Motor neuron (in vitro differentiated cells): ENCODE measurements at regions not wholly inside any gene's neighbourhood (a gene's known extent, or its start where the extent isn't known, plus 50 kb on each side); places are given as distances from the start of the nearest gene placed in this dataset.
"Not testable (repeated sequence)": the region's sequence is repeated elsewhere in the genome, so short reads cannot be mapped to it uniquely, and the experiment has no call there.

Source experiments
- ATAC-seq, 8 experiments: fragments of 200-7000 bp; cut with Tn5 transposase; replicated peaks in 6 of 8; 2 replicates each; pipeline ENCODE4 v1.8.0; 2021; ENCODE audit warnings: mild to moderate bottlenecking in 8 of 8, moderate library complexity in 8 of 8
- H3K27ac ChIP-seq, 2 donors: fragments of 250-450 bp; sonication (Bioruptor Pico); 2 replicates each; pipeline ENCODE4 v1.9.0; 2021; ENCODE audit warnings: antibody characterized with exemption in 2 of 2, mild to moderate bottlenecking in 2 of 2, moderate library complexity in 1 of 2
- H3K4me1 ChIP-seq, 2 donors: fragments of 250-450 bp; sonication (Bioruptor Pico); replicated peaks in 1 of 2; 2 replicates each; pipeline ENCODE4 v1.6.1; 2021; ENCODE audit warnings: antibody characterized with exemption in 2 of 2, mild to moderate bottlenecking in 2 of 2, moderate library complexity in 1 of 2
- H3K4me3 ChIP-seq, 5 donors: fragments of 250-450 bp; sonication (Bioruptor Pico); 2 replicates each; pipeline ENCODE4 v1.9.0; 2021; ENCODE audit warnings: antibody characterized with exemption in 5 of 5, mild to moderate bottlenecking in 5 of 5, moderate library complexity in 4 of 5
- WGBS, 10 experiments: fragments of 450-650 bp; shearing (Covaris generic); methylation state at CpG; one replicate each; pipeline ENCODE4 v1.0.0; 2022; 5-methylcytosine and 5-hydroxymethylcytosine counted together
- in situ Hi-C, 9 experiments: fragments of 400-800 bp; cut with MboI; loops; one replicate each; pipeline ENCODE4 v1.15.0; 2021; ENCODE audit warnings: low sequenced_read_pairs in 9 of 9, low pct_unique_long_range_greater_than_20kb in 2 of 9; ENCODE audit not compliant: unreplicated experiment in 9 of 9

DNA sequence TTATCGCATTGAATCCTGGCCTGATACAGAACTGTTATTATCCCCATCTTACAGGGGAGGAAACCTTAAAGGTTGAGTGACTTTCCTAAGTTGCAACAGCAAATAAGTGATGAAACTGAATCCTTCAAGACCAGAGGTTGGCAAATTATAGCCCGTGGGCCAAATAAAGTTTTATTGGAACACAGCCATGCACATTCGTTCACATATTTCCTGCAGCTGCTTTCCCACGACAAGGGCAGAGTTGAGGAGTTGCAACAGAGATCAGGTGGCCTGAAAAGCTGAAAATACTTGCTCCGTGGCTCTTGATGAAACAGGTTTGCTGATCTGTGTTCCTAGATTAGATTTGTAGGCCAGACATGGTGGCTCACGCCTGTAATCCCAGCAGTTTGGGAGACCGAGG lies 126.7 kb downstream of the PHETA1 start:
- in situ Hi-C loops, result no loop called here
- Histone ChIP-seq H3K27ac (no peak overlapping the region), H3K4me3 (no peak overlapping the region), H3K4me1 (no peaks in the 10 kb centered on the region)
- ATAC-seq, result no peak
- 12 to 100% (median 90%) methylated on average over 1 to 7 of the region's 7 CpGs; no CpG with 5 or more reads in 2 of the 10 experiments for WGBS, 10 experiments

DNA sequence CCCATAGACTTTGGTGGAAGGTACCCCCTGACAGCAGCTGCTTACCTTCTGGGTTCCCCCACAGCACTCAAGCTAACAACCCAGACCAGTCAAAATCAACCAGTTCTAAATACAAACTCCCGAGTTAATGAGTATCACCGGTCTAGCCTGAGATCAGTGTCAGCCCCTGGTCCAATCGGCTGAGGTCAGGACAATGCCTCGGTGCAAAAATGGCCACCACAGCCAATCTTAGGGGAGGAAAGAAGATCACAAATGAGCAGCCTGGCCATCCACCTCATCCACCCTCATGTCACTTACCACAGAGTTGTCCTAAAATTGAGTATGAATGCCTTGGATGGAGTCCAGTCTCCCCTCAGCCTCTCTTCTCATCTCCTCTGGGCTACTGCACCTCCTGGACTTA lies 128.5 kb downstream of the PHETA1 start:
- 17 to 93% (median 67%) methylated on average over 1 to 3 of the region's 4 CpGs; no CpG with 5 or more reads in 5 of the 10 experiments for WGBS, 10 experiments
- Histone ChIP-seq H3K4me1 (no peaks in the 10 kb centered on the region), H3K27ac (no peak overlapping the region), H3K4me3 (no peak overlapping the region)
- ATAC-seq, result no peak
- in situ Hi-C loops, result no loop called here

- WGBS, 10 experiments, result 0 to 91% (median 60%) methylated on average over 2 to 8 of the region's 8 CpGs; no CpG with 5 or more reads in 2 of the 10 experiments
- no peak overlapping the region for H3K27ac ChIP-seq
- in situ Hi-C loops, result no loop called here
- ATAC-seq, result peak in 2 of 8 experiments; percentile 32 to 45
- no peaks in the 10 kb centered on the region for H3K4me1 ChIP-seq
- no peak overlapping the region for H3K4me3 ChIP-seq
Observed at GRCh38 chr12:111239235-111239634, 129.7 kb downstream of the PHETA1 start.

DNA sequence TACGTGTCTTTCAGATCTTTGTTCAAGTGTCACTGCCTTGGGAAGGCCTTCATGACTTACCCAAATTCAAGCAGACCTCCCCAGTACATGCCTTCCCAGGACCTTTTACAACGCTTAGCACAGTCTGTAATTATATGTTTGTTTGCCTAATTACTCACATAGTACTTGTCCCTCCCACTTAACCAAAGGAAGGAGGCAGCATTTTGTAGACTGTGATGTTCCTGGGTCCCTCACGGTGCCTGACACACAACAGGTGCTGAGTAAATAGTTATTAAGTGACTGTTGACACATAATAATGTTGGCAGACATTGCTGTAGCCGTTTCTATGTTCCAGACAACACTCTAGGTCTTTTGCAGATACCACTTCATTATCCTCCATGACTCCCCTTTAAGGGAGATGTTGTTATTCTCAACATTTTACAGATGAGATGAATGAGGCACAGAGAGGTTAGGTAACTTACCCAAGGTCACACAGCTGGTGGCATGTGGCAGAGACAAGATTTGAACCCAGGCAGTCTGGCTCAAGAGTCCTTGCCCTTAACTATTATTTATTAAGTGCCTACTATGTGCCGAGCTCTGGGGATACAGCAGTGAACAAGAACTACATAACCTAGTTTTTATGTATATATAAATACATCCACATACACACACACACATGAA lies 130.7 kb downstream of the PHETA1 start:
- 0 to 93% (median 67%) methylated on average over 1 to 4 of the region's 5 CpGs for WGBS, 10 experiments
- no peak overlapping the region for H3K4me3 ChIP-seq
- in situ Hi-C loops, result no loop called here
- H3K4me1 ChIP-seq, result no peaks in the 10 kb centered on the region
- no peak overlapping the region for H3K27ac ChIP-seq
- no peak for ATAC-seq

GRCh38 chr12:111234491-111234890 lies 134.4 kb downstream of the PHETA1 start:
- in situ Hi-C loops, ATAC-seq: not testable (repeated sequence)
- 89 to 100% (median 90%) methylated on average over 1 to 3 of the region's 4 CpGs; no CpG with 5 or more reads in 6 of the 10 experiments for WGBS, 10 experiments

DNA sequence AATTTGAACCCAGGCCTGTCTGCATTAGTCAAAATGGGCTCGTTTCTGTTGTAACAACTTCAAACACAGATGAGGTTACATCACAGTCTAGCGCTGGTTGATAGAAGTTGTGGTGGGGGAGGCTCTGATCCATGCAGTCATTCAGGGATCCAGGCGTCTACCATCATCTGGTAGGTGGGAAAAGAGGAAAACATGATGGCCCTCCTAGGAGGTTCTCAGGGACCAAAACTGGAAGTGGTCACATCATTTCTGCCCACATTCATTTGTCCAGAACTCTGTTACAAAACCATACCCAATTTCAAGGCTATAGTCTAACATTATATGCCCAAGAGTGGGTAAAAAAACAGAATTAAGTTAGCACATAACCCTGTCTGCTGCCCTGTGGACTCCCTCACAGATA lies 135.1 kb downstream of the PHETA1 start:
- no peaks in the 10 kb centered on the region for H3K4me1 ChIP-seq
- H3K4me3 ChIP-seq, result no peak overlapping the region
- 0 to 100% (median 33%) methylated on average over 1 to 3 of the region's 3 CpGs; no CpG with 5 or more reads in 3 of the 10 experiments for WGBS, 10 experiments

More at GRCh38 chr12:111234491-111234890, 134.4 kb downstream of the PHETA1 start:
- not testable (repeated sequence) for H3K4me1 ChIP-seq, H3K4me3 ChIP-seq, H3K27ac ChIP-seq

GRCh38 chr12:111230649-111231048 lies 138.2 kb downstream of the PHETA1 start:
- no peak overlapping the region for H3K27ac ChIP-seq
- ATAC-seq, result no peak
- H3K4me1 ChIP-seq, result peaks cover 0 to 8% of the 10 kb centered on the region in 2 donors
- in situ Hi-C loops, result no loop called here
- H3K4me3 ChIP-seq, result no peak overlapping the region
- 0 to 100% (median 74%) methylated on average over 1 to 3 of the region's 3 CpGs; no CpG with 5 or more reads in 2 of the 10 experiments for WGBS, 10 experiments

More for the DNA sequence above, 135.1 kb downstream of the PHETA1 start:
- no peak overlapping the region for H3K27ac ChIP-seq
- in situ Hi-C loops, result no loop called here
- ATAC-seq, result no peak

DNA sequence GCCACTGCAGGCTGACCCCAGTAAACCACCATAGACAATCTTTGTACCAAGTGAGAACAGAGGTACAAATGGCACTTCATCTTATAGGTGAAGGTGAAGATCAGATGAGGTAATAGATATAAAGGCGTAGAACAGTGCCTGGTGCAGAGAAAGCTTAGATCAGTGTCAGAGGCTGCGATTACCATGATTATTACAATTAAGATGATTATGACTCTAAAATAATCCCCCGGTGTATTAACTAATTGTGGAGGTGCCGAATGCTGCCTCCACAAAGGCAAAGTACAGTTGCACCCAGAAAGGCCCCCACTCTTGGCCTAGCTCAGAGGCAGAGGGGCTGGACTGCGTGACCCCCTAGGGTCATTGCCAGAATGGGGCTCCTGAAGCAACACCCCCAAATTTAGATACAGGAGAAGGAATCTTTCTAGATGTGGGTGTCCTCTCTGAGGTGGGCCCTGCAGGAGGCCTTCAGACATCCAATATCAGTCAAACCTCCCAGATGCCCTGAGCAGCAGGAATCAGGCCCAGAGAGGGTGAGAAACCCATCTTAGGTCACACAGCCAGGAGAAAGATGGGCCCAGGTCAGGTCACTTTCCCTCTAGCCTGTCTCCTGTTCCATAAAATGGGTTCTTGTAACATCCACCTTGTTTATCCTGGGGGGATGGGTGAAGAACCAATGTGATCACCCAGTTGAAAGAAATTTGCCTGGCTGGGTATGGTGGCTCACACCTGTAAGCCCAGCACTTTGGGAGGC lies 139.8 kb downstream of the PHETA1 start:
- peaks cover 4 to 8% of the 10 kb centered on the region in 2 donors for H3K4me1 ChIP-seq
- 10 to 100% (median 82%) methylated on average over 1 to 4 of the region's 5 CpGs; no CpG with 5 or more reads in 4 of the 10 experiments for WGBS, 10 experiments
- H3K4me3 ChIP-seq, result no peak overlapping the region
- no peak for ATAC-seq
- H3K27ac ChIP-seq, result no peak overlapping the region
- in situ Hi-C loops, result no loop called here

GRCh38 chr12:111227476-111228420 lies 141.1 kb downstream of the PHETA1 start:
- Histone ChIP-seq H3K4me1 (peaks cover 4 to 8% of the 10 kb centered on the region in 2 donors), H3K27ac (no peak overlapping the region), H3K4me3 (no peak overlapping the region)
- in situ Hi-C loops, result no loop called here
- ATAC-seq, result peak in 1 of 8 experiments; percentile 25
- WGBS, 10 experiments, result 67 to 100% (median 90%) methylated on average over 1 to 5 of the region's 10 CpGs; no CpG with 5 or more reads in 3 of the 10 experiments

GRCh38 chr12:111226680-111227079 lies 142.2 kb downstream of the PHETA1 start:
- WGBS, 10 experiments, result 42 to 94% (median 77%) methylated on average over 2 to 16 of the region's 21 CpGs; no CpG with 5 or more reads in 1 of the 10 experiments
- in situ Hi-C loops, result no loop called here
- Histone ChIP-seq H3K4me1 (peaks cover 6 to 12% of the 10 kb centered on the region in 2 donors), H3K27ac (peak overlapping the region in 1 of 2 donors; percentile 20), H3K4me3 (no peak overlapping the region)
- peak in 5 of 8 experiments; percentile 53 to 92 (median 67) for ATAC-seq

GRCh38 chr12:111225307-111225706 lies 143.6 kb downstream of the PHETA1 start:
- 0 to 100% (median 71%) methylated on average over 1 to 4 of the region's 6 CpGs; no CpG with 5 or more reads in 1 of the 10 experiments for WGBS, 10 experiments
- ATAC-seq, result no peak
- Histone ChIP-seq H3K27ac (no peak overlapping the region), H3K4me1 (peaks cover 12 to 22% of the 10 kb centered on the region in 2 donors), H3K4me3 (no peak overlapping the region)
- in situ Hi-C loops, result no loop called here

- in situ Hi-C loops, result no loop called here
- WGBS, 10 experiments, result 0 to 100% (median 50%) methylated on average over 1 to 4 of the region's 14 CpGs; no CpG with 5 or more reads in 3 of the 10 experiments
- peak in 3 of 8 experiments; percentile 27 to 66 (median 39) for ATAC-seq
- no peak overlapping the region for H3K27ac ChIP-seq
- peaks cover 12 to 22% of the 10 kb centered on the region in 2 donors for H3K4me1 ChIP-seq
- H3K4me3 ChIP-seq, result no peak overlapping the region
Observed at GRCh38 chr12:111224186-111225066, 144.5 kb downstream of the PHETA1 start.
